HL-60 (cell line): ENCODE measurements at regions not wholly inside any gene's neighbourhood (a gene's known extent, or its start where the extent isn't known, plus 50 kb on each side); places are given as distances from the start of the nearest gene placed in this dataset.
A peak's percentile ranks its signal among the peaks of the same experiment; 100 is the strongest.

ENCODE experiments used
- DNase-seq, 2 experiments: peaks; one replicate each; pipeline ENCODE4 v3.0.0-alpha.2; 2010 to 2020; ENCODE audit warnings: low read depth in 1 of 2, low spot score in 1 of 2
- H3K27ac ChIP-seq: fragments of 250-450 bp; sonication (Bioruptor Pico); replicated peaks from 2 replicates; pipeline ENCODE4 v1.5.1; 2020; ENCODE audit warnings: mild to moderate bottlenecking, moderate library complexity
- H3K27me3 ChIP-seq: fragments of 250-450 bp; sonication (Bioruptor Pico); 2 replicates; pipeline ENCODE4 v1.5.1; 2021; ENCODE audit warnings: mild to moderate bottlenecking, moderate library complexity; ENCODE audit not compliant: insufficient read depth, poor library complexity, severe bottlenecking
- H3K4me3 ChIP-seq: replicated peaks from 2 replicates; pipeline ENCODE4 v1.5.1; 2011; ENCODE audit warnings: mild to moderate bottlenecking, control low read depth, low read length; ENCODE audit not compliant: insufficient read depth
- CTCF ChIP-seq: IDR thresholded peaks from one replicate; pipeline ENCODE4 v1.5.1; 2011; ENCODE audit warnings: low read length, control low read depth, inconsistent platforms; ENCODE audit not compliant: insufficient read depth
- GABPA ChIP-seq: IDR thresholded peaks from 2 replicates; pipeline ENCODE4 v1.6.1; 2012; ENCODE audit warnings: low read depth
- POLR2AphosphoS5 ChIP-seq: IDR thresholded peaks from 2 replicates; pipeline ENCODE4 v1.6.1; 2012; ENCODE audit warnings: low read depth
- SPI1 ChIP-seq: IDR thresholded peaks from 2 replicates; pipeline ENCODE4 v1.6.1; 2012; ENCODE audit warnings: low read depth, mild to moderate bottlenecking, borderline replicate concordance
- TF ChIP-seq, protein P1 (sequence below): IDR thresholded peaks from 2 replicates; pipeline ENCODE4 v1.6.1; 2012; ENCODE audit warnings: low read depth; ENCODE audit not compliant: insufficient replicate concordance

DNA sequence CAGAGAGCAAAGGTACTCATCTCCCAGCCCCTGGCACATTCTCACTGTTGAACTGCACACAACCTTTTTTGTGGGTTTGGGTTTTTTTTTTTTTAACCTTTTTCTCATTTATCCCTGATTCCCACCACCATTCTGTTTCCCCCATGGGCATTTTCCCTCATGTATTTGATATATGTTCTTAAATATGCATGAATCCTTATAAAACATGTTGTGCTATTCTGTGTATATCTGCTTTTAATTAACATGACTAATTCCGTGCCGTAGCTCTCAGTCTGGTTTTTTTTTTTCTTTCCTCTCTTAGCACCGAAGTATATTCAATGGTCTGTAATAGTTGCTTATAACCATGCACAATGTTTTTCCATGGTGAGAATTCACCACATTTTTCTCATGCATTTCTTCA lies 204.5 kb downstream of the RGS3 start:
- no peaks in the 10 kb centered on the region for H3K27me3 ChIP-seq
- no peak for DNase-seq
- no peak overlapping the region for H3K27ac ChIP-seq
- no peak overlapping the region for H3K4me3 ChIP-seq
- TF ChIP-seq SPI1 (no peak), CTCF (no peak), POLR2AphosphoS5 (no peak), GABPA (no peak)
- TF ChIP-seq, protein P1, sequence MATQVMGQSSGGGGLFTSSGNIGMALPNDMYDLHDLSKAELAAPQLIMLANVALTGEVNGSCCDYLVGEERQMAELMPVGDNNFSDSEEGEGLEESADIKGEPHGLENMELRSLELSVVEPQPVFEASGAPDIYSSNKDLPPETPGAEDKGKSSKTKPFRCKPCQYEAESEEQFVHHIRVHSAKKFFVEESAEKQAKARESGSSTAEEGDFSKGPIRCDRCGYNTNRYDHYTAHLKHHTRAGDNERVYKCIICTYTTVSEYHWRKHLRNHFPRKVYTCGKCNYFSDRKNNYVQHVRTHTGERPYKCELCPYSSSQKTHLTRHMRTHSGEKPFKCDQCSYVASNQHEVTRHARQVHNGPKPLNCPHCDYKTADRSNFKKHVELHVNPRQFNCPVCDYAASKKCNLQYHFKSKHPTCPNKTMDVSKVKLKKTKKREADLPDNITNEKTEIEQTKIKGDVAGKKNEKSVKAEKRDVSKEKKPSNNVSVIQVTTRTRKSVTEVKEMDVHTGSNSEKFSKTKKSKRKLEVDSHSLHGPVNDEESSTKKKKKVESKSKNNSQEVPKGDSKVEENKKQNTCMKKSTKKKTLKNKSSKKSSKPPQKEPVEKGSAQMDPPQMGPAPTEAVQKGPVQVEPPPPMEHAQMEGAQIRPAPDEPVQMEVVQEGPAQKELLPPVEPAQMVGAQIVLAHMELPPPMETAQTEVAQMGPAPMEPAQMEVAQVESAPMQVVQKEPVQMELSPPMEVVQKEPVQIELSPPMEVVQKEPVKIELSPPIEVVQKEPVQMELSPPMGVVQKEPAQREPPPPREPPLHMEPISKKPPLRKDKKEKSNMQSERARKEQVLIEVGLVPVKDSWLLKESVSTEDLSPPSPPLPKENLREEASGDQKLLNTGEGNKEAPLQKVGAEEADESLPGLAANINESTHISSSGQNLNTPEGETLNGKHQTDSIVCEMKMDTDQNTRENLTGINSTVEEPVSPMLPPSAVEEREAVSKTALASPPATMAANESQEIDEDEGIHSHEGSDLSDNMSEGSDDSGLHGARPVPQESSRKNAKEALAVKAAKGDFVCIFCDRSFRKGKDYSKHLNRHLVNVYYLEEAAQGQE, result no peak

DNA sequence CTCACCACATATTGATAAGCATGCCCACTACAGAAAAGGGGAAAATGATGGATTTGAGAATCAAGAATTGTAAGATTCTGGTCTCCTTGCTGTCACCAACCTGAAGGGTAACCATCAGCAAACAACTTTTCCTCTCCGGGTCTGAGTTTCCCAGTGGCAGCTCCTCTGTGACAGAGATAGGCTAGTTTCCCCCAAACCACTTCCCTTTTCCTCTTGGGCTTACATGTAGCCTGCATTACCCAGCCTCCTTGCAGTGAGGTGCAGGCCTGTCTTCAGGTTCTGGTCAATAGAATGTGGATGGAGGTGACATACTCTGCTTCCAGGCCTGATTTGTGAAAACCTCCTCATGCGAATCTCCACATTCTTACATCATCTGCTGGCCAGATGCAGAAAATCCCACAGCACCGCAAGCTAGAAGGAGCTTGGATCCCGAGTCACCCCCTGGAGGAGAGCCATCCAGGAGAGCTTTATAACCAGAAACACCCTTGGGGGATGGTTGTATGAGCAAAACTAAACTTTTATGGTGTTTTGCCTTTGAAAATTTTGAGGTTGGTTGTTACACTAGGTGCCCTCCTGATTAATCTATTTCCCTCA lies 206.1 kb downstream of the RGS3 start:
- peak in 1 of 2 experiments; percentile 32 for DNase-seq
- no peak overlapping the region for H3K27ac ChIP-seq
- no peak for TF ChIP-seq GABPA
- TF ChIP-seq, protein P1, result no peak
- no peak for TF ChIP-seq POLR2AphosphoS5
- peak; percentile 92 for TF ChIP-seq SPI1
- no peak for TF ChIP-seq CTCF
- no peak overlapping the region for H3K4me3 ChIP-seq
- no peaks in the 10 kb centered on the region for H3K27me3 ChIP-seq

- DNase-seq, result no peak
- TF ChIP-seq POLR2AphosphoS5 (no peak), GABPA (no peak), SPI1 (no peak), CTCF (no peak)
- TF ChIP-seq, protein P1, result no peak
- H3K27me3 ChIP-seq, result no peaks in the 10 kb centered on the region
- no peak overlapping the region for H3K4me3 ChIP-seq
- no peak overlapping the region for H3K27ac ChIP-seq
These were observed 202.4 kb upstream of the ZNF618 start for GRCh38 chr9:113673726-113674125.
